ENCODE measurements at regions not wholly inside any gene's neighbourhood (a gene's known extent, or its start where the extent isn't known, plus 50 kb on each side); places are given as distances from the start of the nearest gene placed in this dataset.

DNA sequence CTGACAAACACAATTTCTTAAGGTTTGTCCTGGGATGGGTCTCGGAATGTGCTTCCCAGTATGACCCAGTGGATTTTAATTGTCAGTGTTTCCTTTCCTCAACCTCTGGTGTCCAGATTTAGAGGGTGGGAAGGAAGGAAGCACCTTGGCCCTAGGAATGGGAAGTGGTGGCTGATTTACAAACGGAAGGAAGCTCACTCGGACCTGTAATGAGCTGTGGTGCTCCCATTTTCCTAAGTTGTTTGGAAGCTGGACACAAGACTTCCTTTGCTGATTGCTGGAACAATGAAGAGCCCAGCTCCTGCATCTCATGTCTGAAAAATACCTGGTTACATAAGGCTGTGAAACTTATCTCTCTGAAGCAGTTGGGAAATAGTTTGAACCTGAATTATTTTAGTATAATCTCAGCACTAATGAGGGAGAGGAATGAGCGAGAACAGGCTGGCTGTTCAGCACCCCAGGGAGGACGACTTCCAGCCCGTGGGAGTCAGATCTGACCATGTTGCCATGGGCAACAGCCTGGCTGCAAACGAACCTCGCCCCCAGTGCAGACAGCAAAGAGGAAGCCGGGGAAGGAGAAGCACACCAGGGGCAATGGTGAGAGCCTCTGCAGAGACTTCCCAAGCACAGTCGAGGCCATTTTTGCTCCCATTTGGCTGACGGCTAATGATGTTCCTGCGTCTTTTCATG is 74.4 kb upstream of the ASB18 start:
- H3K4me1 ChIP-seq = peaks cover 0 to 4% of the 10 kb centered on the region in 2 donors
- TF ChIP-seq POLR2A (IDR thresholded peaks at IDR 0.05) (no peak), CTCF (IDR thresholded peaks at IDR 0.05) (no peak)
- H3K27ac ChIP-seq = peak overlapping the region in 1 of 2 donors; percentile 29
- no peaks in the 10 kb centered on the region for H3K9me3 ChIP-seq
- DNase-seq = peak in 1 of 2 donors; percentile 51
- H3K4me3 ChIP-seq = no peak overlapping the region
- intact Hi-C loops (cut with DNase I; ENCODE audit: low total_unique reads) = no loop called here
- H3K27me3 ChIP-seq = no peaks in the 10 kb centered on the region
- H3K36me3 ChIP-seq = no peaks in the 10 kb centered on the region

GRCh38 chr2:236340251-236340650 is 76.0 kb upstream of the ASB18 start:
- Histone ChIP-seq H3K27ac (no peak overlapping the region), H3K4me1 (peaks cover 0 to 4% of the 10 kb centered on the region in 2 donors), H3K36me3 (no peaks in the 10 kb centered on the region), H3K9me3 (no peaks in the 10 kb centered on the region), H3K4me3 (no peak overlapping the region), H3K27me3 (no peaks in the 10 kb centered on the region)
- DNase-seq = no peak
- no peak for TF ChIP-seq POLR2A (IDR thresholded peaks at IDR 0.05)
- TF ChIP-seq CTCF (IDR thresholded peaks at IDR 0.05) = no peak
- intact Hi-C loops (cut with DNase I; ENCODE audit: low total_unique reads) = no loop called here

DNA sequence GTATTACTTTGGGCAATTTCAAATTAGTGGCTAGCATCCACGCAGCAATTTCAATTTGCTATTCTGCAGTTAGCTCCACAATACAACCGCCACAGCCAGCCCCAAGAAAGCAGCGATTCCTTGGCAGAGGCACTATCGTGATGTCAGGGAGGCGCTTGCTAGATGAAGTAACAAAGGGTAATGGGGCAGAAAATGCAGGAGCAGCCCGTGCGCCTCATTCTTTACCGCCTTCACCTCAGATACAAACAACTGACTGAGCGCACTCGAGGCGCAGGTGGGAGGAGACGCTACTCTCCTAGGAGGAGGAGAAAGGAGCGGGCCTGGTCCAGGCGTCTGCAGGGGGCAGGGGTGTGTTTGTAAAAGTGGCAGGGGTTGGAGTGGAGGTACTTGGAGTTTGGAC is 76.9 kb upstream of the ASB18 start:
- Histone ChIP-seq H3K27ac (no peak overlapping the region), H3K36me3 (no peaks in the 10 kb centered on the region), H3K4me1 (peaks cover 0 to 4% of the 10 kb centered on the region in 2 donors), H3K9me3 (no peaks in the 10 kb centered on the region), H3K4me3 (no peak overlapping the region), H3K27me3 (no peaks in the 10 kb centered on the region)
- intact Hi-C loops (cut with DNase I; ENCODE audit: low total_unique reads) = no loop called here
- no peak for DNase-seq
- TF ChIP-seq POLR2A (IDR thresholded peaks at IDR 0.05) (no peak), CTCF (IDR thresholded peaks at IDR 0.05) (no peak)

DNA sequence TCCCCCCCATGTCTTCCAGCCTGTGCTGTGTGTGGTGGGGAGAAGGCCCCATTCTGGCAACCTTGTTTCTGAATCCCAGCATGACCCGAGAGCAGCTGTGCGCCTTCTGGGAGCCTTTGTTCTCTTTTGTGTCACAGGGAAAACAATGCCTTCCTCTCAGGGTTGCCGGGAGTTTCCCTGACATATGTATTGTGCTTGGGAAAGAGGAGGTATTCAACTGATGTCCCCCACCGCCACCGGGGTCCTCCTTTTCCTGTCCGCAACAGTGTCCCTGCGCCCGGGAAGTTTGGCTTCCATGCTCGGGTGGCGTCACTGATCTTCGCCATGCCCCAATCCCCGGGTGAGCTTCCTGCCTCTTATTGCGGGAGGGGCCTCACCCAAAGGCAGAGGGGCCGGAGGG is 77.5 kb upstream of the ASB18 start:
- H3K27me3 ChIP-seq = no peaks in the 10 kb centered on the region
- DNase-seq = no peak
- H3K27ac ChIP-seq = no peak overlapping the region
- H3K36me3 ChIP-seq = no peaks in the 10 kb centered on the region
- intact Hi-C loops (cut with DNase I; ENCODE audit: low total_unique reads) = no loop called here
- H3K4me3 ChIP-seq = no peak overlapping the region
- peaks cover 0 to 4% of the 10 kb centered on the region in 2 donors for H3K4me1 ChIP-seq
- no peaks in the 10 kb centered on the region for H3K9me3 ChIP-seq
- TF ChIP-seq POLR2A (IDR thresholded peaks at IDR 0.05) (no peak), CTCF (IDR thresholded peaks at IDR 0.05) (no peak)

GRCh38 chr2:236342507-236342906 is 78.3 kb upstream of the ASB18 start:
- no peak for TF ChIP-seq POLR2A (IDR thresholded peaks at IDR 0.05)
- Histone ChIP-seq H3K36me3 (no peaks in the 10 kb centered on the region), H3K27me3 (no peaks in the 10 kb centered on the region), H3K9me3 (no peaks in the 10 kb centered on the region), H3K4me3 (no peak overlapping the region), H3K27ac (no peak overlapping the region), H3K4me1 (peaks cover 0 to 4% of the 10 kb centered on the region in 2 donors)
- intact Hi-C loops (cut with DNase I; ENCODE audit: low total_unique reads) = no loop called here
- no peak for DNase-seq

Measured in uterus (tissue), 3 donors.